GM12878 (cell line): ENCODE measurements at regions not wholly inside any gene's neighbourhood (a gene's known extent, or its start where the extent isn't known, plus 50 kb on each side); places are given as distances from the start of the nearest gene placed in this dataset.

Experiments used
- ATAC-seq: fragments of 200-7000 bp; cut with Tn5 transposase; 3 replicates; pipeline ENCODE4 v1.9.1; 2020; ENCODE audit warnings: mild to moderate bottlenecking, moderate library complexity
- BruUV-seq: library from RNA; stranded (reverse); fragments of 400-500 nt; replicated peaks from 2 replicates; lab custom pipeline; 2021; lab: Mats Ljungman, UMichigan
- CTCF ChIA-PET: fragments of 300-600 bp; sonication (Branson Sonifier 250); formaldehyde crosslinking; extraction: SDS; loops from one replicate; lab custom pipeline; 2021; ENCODE audit warnings: inconsistent platforms; lab: Yijun Ruan, JAX
- POLR2A ChIA-PET: fragments of 350-600 bp; formaldehyde crosslinking; extraction: SDS; loops from one replicate; lab custom pipeline; 2021; ENCODE audit warnings: inconsistent platforms; lab: Charles Lee
- RAD21 ChIA-PET: fragments of 300-600 bp; sonication (Branson Sonifier 250); formaldehyde crosslinking; loops from one replicate; lab custom pipeline; 2023; ENCODE audit warnings: antibody characterized with exemption; ENCODE audit not compliant: unreplicated experiment; lab: Charles Lee
- SMC1A ChIA-PET: fragments of 300-600 bp; sonication (Branson Sonifier 250); formaldehyde crosslinking; loops from one replicate; lab custom pipeline; 2023; ENCODE audit not compliant: unreplicated experiment, uncharacterized antibody; lab: Charles Lee
- DNase-seq: peaks from one replicate; pipeline ENCODE4 v3.0.0-alpha.2; 2011; ENCODE audit warnings: low read depth, low spot score
- FAIRE-seq: peaks from 3 replicates; lab custom pipeline; 2011; peaks lifted over from hg19 to GRCh38; lab: Jason Lieb, UNC
- H2AFZ ChIP-seq: 2 replicates; pipeline ENCODE4 v1.6.0; 2011; ENCODE audit warnings: low read depth, low read length, control low read depth; ENCODE audit not compliant: control insufficient read depth
- H3K27ac ChIP-seq: 2 replicates; pipeline ENCODE4 v1.5.1; 2011; ENCODE audit warnings: control low read depth; ENCODE audit not compliant: control insufficient read depth, insufficient read depth
- H3K27me3 ChIP-seq, 2 experiments: replicated peaks in 1 of 2; 2 replicates each; pipeline versions ENCODE4 v1.6.0 to v1.6.1; 2011; ENCODE audit warnings: low read length in 1 of 2; ENCODE audit not compliant: control insufficient read depth in 2 of 2, insufficient read depth in 2 of 2
- H3K36me3 ChIP-seq, 2 experiments: 2 replicates each; pipeline ENCODE4 v1.5.1; 2011; ENCODE audit warnings: low read length in 1 of 2; ENCODE audit not compliant: control insufficient read depth in 2 of 2, insufficient read depth in 2 of 2
- H3K4me1 ChIP-seq: 2 replicates; pipeline ENCODE4 v1.6.1; 2011; ENCODE audit warnings: mild to moderate bottlenecking, low read length, moderate library complexity, mixed read lengths; ENCODE audit not compliant: control insufficient read depth, insufficient read depth
- H3K4me2 ChIP-seq: 2 replicates; pipeline ENCODE4 v1.6.0; 2011; ENCODE audit warnings: control low read depth; ENCODE audit not compliant: control insufficient read depth, insufficient read depth
- H3K4me3 ChIP-seq: fragments of 200-600 bp; sonication (generic); 2 replicates; pipeline ENCODE4 v1.5.1; 2016
- H3K79me2 ChIP-seq: 2 replicates; pipeline ENCODE4 v1.6.0; 2011; ENCODE audit warnings: low read length; ENCODE audit not compliant: control insufficient read depth, insufficient read depth
- H3K9ac ChIP-seq: 2 replicates; pipeline ENCODE4 v1.8.0; 2011; ENCODE audit warnings: low read length, control low read depth, mixed read lengths; ENCODE audit not compliant: control insufficient read depth, insufficient read depth
- H3K9me3 ChIP-seq: replicated peaks from 3 replicates; pipeline ENCODE4 v1.5.1; 2011; ENCODE audit warnings: mild to moderate bottlenecking, low read length; ENCODE audit not compliant: control insufficient read depth, insufficient read depth
- H4K20me1 ChIP-seq: 2 replicates; pipeline ENCODE4 v1.6.0; 2011; ENCODE audit not compliant: control insufficient read depth, insufficient read depth
- IKZF1 ChIP-seq: fragments of 450-650 bp; conservative IDR thresholded peaks from 2 replicates; pipeline ENCODE4 v1.6.1; 2017; ENCODE audit warnings: antibody characterized with exemption, mild to moderate bottlenecking
- NR2F1 ChIP-seq: fragments of 450-650 bp; conservative IDR thresholded peaks from 2 replicates; pipeline ENCODE4 v1.6.1; 2017; ENCODE audit warnings: mild to moderate bottlenecking
- RELB ChIP-seq: fragments of 450-650 bp; IDR thresholded peaks from 2 replicates; pipeline ENCODE4 v1.6.1; 2017; ENCODE audit warnings: low read depth, mild to moderate bottlenecking, moderate library complexity
- STAT1 ChIP-seq: fragments of 450-650 bp; conservative IDR thresholded peaks from 2 replicates; pipeline ENCODE4 v1.6.1; 2014; ENCODE audit warnings: antibody characterized with exemption, mild to moderate bottlenecking
- ZZZ3 ChIP-seq: IDR thresholded peaks from 2 replicates; pipeline ENCODE4 v1.6.1; 2011; ENCODE audit warnings: low read depth; ENCODE audit not compliant: control insufficient read depth, insufficient read length
- WGBS: methylation state at CpG from one replicate; pipeline ENCODE4 v1.1.6; 2016; ENCODE audit warnings: low lambda C conversion rate; ENCODE audit not compliant: insufficient replicate concordance, insufficient coverage; ENCODE audit errors: missing lambda C conversion rate; 5-methylcytosine and 5-hydroxymethylcytosine counted together
- in situ Hi-C: fragments of 300-500 bp; cut with MboI; formaldehyde crosslinking; loops from 9 replicates; pipeline ENCODE4 v1.14.3; 2018; ENCODE audit warnings: mixed read lengths
- intact Hi-C: fragments of 100-400 bp; cut with micrococcal nuclease; formaldehyde crosslinking; loops from one replicate; pipeline ENCODE4 v1.14.2; 2022; ENCODE audit not compliant: unreplicated experiment

DNA sequence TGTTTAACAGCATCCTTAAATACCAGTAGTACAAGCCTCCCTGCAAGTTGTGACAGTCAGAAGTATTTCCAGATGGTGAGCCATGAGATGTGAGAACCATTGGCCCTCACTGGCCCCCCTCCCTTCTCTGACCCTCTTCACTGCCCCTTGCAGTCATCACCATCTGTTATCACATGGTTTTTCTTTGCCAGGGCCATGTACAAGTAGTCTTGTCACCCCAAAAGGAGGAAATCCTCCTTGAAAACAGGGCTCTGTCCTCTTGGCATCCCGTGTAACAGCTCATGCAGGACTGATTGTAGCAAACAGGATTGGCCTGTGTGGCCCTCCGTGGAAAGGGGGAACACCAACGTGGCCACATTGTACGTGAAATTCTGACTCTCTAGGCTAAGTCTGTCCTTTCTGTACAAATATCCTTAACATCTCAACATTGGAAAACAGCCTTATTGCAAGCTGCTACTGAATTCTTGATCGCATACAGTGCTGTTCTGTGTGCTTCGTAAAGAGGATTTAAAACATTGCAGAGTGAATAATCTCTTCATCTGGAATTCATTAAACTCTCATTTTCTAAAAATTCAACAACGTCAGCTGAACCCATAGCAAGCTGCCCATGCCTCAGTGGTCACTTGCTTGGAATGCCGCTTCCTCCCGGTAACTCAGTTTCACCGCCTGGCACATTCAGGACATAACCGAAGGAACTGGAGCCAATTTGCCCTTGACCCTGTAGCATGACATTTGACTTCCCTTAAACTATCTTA is 171.7 kb downstream of the ATPSCKMT start:
- CTCF ChIA-PET: no interaction called here
- WGBS: 48% methylated on average over 11 of the region's 11 CpGs

More for the DNA sequence above, 171.7 kb downstream of the ATPSCKMT start:
- BruUV-seq: no TSS peak
- SMC1A ChIA-PET: no interaction called here
- in situ Hi-C loops: no loop called here
- Histone ChIP-seq H3K79me2 (no peaks in the 10 kb centered on the region), H4K20me1 (no peaks in the 10 kb centered on the region), H3K9me3 (no peaks in the 10 kb centered on the region), H2AFZ (no peak overlapping the region), H3K9ac (no peak overlapping the region), H3K4me1 (no peaks in the 10 kb centered on the region; the same call in 1 of the 2 replicates), H3K27ac (no peak overlapping the region), H3K27me3 (no peaks in the 10 kb centered on the region), H3K4me3 (no peak overlapping the region), H3K36me3 (no peaks in the 10 kb centered on the region), H3K4me2 (no peak overlapping the region)
- RAD21 ChIA-PET: no interaction called here
- POLR2A ChIA-PET: no interaction called here
- DNase-seq: no peak
- no peak for ATAC-seq
- intact Hi-C loops: no loop called here
- TF ChIP-seq IKZF1 (no peak), RELB (no peak), NR2F1 (no peak), ZZZ3 (no peak), STAT1 (no peak)
- no peak for FAIRE-seq
